Suprapubic skin (tissue), 3 donors: ENCODE measurements at regions not wholly inside any gene's neighbourhood (a gene's known extent, or its start where the extent isn't known, plus 50 kb on each side); places are given as distances from the start of the nearest gene placed in this dataset.

Experiments
- CTCF ChIP-seq, 2 donors: fragments of 200-600 bp in 1 of 2; fragments of 450-650 bp in 1 of 2; sonication (generic) in 1 of 2; IDR thresholded peaks; one replicate each; pipeline ENCODE4 v1.5.1; 2016 to 2019; ENCODE audit warnings: antibody characterized with exemption in 2 of 2, mild to moderate bottlenecking in 1 of 2, moderate library complexity in 1 of 2
- POLR2A ChIP-seq, 2 donors: fragments of 450-650 bp; IDR thresholded peaks; one replicate each; pipeline ENCODE4 v1.6.1; 2017; ENCODE audit warnings: antibody characterized with exemption in 2 of 2, mild to moderate bottlenecking in 2 of 2, moderate library complexity in 2 of 2

GRCh38 chr9:103410059-103410458, 414.9 kb downstream of the CYLC2 start:
- TF ChIP-seq CTCF (IDR thresholded peaks at IDR 0.05) = no peak
- TF ChIP-seq POLR2A (IDR thresholded peaks at IDR 0.05) = no peak
